Amniotic epithelial cell (primary cell): ENCODE measurements at regions not wholly inside any gene's neighbourhood (a gene's known extent, or its start where the extent isn't known, plus 50 kb on each side); places are given as distances from the start of the nearest gene placed in this dataset.
"Not testable (repeated sequence)": the region's sequence is repeated elsewhere in the genome, so short reads cannot be mapped to it uniquely, and the experiment has no call there.

Experiments
- DNase-seq: peaks from one replicate; pipeline ENCODE4 v3.0.0-alpha.2; 2010; ENCODE audit warnings: low read depth

DNA sequence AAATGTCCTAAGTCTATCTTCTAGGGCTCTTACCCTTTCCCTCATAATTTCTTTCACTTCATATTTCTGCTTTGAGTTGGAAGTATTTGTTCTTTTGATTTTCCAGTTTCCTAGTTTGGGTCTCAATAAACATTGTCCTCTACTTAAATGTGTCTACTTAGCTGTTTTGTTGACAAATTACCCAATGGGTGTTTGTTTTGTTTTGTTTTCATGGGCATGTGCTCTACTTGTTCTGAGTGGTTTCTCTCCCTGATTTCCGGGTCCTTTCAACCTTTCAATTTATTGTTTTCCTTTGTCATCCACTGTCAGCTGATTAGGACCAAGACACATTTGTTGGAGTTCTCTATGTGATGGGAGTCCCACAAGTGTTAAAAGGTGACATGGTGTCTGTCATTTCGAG is 1181.4 kb downstream of the RPA4 start:
- no peak for DNase-seq

GRCh38 chrX:98067611-98068010 is 1183.9 kb downstream of the RPA4 start:
- DNase-seq: peak; percentile 40

DNA sequence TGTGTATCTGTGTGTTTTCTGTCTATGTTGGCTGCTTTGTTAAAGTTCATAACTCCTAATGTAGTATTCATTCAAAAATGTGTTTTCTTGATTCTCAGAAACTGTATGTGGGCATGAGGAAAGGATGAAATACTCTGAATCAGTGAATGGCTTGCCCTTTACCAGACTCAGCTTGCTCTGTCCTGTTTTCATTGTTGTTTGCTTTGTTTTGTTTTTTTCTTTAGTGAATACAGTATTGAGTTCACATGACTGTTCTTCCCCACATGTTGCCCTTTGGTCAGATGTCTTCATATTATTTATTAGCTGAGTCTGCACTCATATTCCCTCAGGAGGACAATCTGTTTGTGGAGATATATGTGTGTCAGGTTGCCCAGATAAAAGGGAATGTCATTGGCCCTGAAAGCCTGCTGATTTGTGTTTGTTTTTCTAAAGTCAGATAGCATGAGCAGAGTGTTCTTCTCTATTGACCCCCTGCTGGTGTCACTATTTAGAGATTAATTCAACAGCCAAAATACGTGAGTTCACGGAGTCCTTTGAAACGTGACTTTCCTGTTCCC is 1184.4 kb downstream of the RPA4 start:
- no peak for DNase-seq

- DNase-seq: no peak
Measured at GRCh38 chrX:98071331-98071730, 1187.6 kb downstream of the RPA4 start.

DNA sequence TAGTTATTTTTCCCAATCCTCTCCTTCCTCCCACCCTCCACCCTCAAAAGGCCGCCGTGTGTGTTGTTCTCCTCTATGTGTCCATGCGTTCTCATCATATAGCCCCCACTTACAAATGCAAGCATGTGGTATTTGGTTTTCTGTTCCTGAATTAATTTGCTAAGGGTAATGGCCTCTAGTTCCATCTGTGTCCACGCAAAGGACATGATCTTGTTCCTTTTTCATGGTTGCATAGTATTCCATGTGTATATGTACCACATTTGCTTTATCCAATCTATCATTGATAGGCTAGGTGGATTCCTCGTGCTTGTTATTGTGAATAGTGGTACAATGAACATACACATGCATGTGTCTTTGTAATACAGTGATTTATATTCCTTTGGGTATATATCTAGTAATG is 1193.7 kb downstream of the RPA4 start:
- DNase-seq: no peak

DNA sequence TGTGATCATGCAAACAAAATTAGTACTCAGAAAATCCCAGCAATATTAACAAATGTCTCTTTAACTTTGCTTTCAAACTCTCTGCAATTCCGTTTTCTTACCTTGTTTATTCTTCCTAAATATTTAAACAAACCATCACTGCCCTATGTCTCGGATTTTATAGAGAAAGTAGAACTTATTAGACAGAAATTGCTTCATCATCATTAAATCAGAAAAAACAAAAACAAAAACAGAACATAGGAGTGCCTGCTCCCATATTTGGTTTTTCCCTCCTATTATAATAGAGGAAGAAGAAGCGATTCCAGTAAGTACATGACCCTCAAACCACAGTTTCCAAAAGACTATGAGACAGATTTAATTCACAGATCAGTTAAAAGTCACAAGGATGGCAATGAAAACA is 1228.0 kb downstream of the RPA4 start:
- no peak for DNase-seq

- no peak for DNase-seq
Measured at GRCh38 chrX:98114021-98114420, 1230.3 kb downstream of the RPA4 start.

GRCh38 chrX:98141466-98141865 is 1257.8 kb downstream of the RPA4 start:
- DNase-seq: no peak

- no peak for DNase-seq
Measured at GRCh38 chrX:98191003-98191402, 1307.3 kb downstream of the RPA4 start.

DNA sequence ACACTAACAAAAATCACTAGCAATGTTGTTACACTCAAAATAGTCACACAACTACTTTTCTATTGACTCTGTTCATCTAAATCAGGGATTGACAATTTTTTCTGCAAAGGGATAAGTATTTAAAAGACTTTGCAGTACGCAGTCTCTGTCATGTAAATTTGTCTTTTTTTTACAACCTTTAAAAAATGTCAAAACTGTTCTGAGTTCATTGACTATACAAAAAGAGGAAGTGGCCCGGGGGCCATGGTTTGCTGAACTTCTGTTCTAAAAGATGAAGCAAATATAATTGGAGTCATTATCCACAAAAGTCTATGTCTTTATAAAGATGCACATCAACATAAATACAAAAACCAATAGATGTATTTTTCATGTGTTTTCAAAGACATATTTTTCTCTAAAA is 1310.3 kb downstream of the RPA4 start:
- DNase-seq: no peak

DNA sequence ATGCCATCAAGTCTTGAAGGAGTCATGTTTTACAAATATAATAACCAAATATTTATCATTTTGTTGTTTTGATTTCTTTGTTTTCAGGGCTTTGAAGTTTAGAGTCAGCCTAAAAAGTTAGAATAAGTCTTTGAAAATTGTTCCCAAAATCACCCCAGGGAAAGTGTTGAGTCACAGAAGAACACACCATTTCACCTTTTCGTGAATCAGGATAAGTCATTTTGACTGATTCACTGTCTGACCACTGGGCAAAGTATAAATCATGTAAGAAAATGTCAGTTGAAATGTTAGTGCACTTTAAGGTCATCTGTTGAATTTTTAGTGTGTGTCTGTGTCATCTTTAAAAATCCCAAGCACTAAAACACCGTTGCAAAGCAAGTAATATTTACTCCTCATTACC is 1320.1 kb downstream of the RPA4 start:
- DNase-seq: peak; percentile 0

- DNase-seq: no peak
Measured at GRCh38 chrX:98207947-98208346, 1324.2 kb downstream of the RPA4 start.

- DNase-seq: no peak
Measured at GRCh38 chrX:98231003-98231402, 1347.3 kb downstream of the RPA4 start.

DNA sequence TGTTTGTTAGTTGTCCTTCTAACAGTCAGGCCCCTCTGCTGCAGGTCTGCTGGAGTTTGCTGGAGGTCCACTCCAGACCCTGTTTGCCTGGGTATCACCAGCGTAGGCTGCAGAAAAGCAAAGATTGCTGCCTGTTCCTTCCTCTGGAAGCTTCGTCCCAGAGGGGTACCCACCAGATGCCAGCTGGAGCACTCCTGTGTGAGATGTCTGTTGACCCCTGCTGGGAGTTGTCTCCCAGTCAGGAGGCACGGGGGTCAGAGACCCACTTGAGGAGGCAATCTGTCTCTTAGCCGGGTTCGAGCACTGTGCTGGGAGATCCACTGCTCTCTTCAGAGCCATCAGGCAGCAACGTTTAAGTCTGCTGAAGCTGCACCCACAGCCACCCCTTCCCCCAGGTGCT is 1356.4 kb downstream of the RPA4 start:
- not testable (repeated sequence) for DNase-seq

GRCh38 chrX:98263135-98263534 is 1379.4 kb downstream of the RPA4 start:
- no peak for DNase-seq

GRCh38 chrX:98289726-98290125 is 1406.0 kb downstream of the RPA4 start:
- DNase-seq: no peak

DNA sequence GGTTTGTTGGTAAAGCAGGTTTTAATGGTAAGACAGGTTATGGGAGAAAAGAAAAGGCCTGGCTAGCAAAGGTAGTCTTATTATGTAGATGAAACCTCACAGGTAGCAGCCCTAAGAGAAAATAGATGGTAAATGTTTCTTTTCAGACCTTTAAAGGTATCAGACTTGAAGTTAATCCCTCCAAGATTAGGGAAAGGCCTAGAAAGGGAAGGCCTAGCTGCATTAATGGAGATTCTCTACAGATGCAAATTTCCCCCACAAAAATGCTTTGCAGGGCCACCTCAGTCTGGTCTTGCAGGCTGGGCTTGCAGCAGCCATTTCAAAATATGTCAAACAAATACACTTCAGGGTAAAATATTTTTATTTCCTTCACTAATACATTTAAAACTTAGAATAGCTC is 1410.6 kb downstream of the RPA4 start:
- no peak for DNase-seq

- no peak for DNase-seq
Measured at GRCh38 chrX:98296129-98296528, 1412.4 kb downstream of the RPA4 start.

DNA sequence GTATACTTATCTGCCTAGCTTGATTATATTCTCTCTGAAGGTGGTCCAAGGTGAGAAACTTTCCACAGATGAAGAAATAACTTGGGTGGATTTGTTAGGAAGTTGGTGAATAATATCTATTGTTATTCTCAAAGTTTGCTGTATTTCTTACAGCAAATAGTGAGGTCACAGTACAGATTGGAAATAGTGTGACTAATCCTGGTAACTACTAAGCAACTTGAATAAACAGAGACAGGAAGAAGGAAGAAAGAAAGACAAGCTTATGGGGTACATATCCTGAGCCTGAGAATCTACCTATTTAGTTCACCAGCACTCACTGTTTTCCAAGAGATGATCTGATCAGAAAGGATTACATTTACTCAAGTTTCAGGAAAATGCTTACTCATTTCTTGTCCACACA is 1416.1 kb downstream of the RPA4 start:
- DNase-seq: no peak

DNA sequence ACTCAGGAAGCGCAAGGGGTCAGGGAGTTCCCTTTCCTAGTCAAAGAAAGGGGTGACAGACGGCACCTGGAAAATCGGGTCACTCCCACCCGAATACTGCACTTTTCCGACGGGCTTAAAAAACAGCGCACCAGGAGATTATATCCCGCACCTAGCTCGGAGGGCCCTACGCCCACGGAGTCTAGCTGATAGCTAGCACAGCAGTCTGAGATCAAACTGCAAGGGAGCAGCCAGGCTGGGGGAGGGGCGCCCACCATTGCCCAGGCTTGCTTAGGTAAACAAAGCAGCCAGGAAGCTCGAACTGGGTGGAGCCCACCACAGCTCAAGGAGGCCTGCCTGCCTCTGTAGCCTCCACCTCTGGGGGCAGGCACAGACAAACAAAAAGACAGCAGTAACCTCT is 1416.8 kb downstream of the RPA4 start:
- not testable (repeated sequence) for DNase-seq

DNA sequence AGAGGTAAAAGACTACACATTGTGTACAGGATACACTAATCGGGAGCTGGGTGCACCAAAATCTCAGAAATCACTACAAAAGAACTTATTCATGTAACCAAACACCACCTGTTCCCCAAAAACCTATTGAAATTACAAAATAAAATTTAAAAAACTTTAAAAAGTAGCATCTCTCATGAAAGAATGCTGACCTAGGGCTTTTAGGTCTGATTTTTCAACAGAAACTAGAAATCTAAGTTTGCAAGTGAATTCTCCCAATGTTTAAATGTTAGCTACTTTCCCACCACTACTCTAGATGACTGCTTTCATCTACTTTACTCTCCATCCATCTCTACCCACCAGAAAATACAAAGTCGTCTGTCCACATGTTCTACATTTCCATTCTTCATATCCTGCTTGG is 1447.7 kb downstream of the RPA4 start:
- DNase-seq: no peak

DNA sequence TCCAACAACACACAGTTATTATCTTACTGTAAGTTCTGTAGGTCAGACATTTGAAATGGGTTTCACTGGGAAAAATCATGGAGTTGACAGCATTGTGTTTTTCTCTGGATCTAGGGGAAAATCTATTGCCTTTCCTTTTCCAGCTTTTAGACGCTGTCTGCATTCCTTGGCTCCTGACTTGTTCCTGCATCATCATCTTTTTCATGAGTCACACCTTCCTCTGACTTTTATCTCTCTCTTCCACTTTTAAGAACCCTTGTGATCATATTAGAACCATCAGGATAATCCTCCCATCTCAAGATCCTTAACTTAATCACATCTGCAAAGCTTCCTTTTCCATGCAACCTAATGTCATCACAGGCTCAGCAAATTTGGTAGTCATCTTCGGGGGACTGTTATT is 1454.8 kb downstream of the RPA4 start:
- no peak for DNase-seq

DNA sequence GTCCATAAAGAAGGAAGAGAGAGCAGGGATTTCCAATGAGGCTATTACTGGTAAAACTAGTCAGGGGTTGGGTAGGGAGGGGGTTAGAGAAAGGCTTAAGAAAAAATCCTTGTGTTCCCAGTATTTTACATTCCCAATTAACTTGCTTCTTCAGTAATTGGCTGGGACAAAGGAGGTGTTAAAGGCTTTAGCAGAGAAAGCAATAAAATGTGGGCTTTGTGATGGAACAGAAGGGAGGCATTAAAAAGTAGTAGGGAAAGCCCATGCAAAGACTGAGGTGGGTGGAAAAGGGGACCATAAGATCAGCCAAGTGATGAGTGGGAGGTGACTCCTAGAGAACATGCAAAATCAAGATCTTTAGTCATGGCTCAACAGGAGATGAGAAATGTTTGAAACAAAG is 1467.2 kb downstream of the RPA4 start:
- no peak for DNase-seq

- no peak for DNase-seq
Measured at GRCh38 chrX:98357146-98357545, 1473.4 kb downstream of the RPA4 start.

DNA sequence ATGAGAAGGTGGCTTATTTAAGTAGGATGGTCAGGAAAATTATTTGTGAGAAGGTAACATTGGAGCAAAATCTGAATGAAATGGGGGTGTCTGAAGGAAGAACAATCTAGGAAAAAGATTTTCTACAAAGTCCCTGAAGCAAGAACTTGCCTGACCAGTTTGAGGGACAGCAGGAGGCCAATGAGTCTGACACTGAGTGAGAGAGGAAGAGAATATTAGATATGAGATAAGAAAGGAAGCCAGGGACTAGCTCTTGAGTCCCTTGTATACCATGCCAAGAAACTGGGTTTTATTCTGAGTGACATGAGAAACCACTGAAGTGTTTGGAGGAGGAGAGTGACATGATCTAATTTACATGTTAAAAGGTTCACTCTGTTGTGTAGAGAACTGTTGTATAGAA is 1478.9 kb downstream of the RPA4 start:
- DNase-seq: no peak
